ENCODE measurements at regions not wholly inside any gene's neighbourhood (a gene's known extent, or its start where the extent isn't known, plus 50 kb on each side); places are given as distances from the start of the nearest gene placed in this dataset.

GRCh38 chrX:39018541-39018940 lies 217.3 kb downstream of the MID1IP1 start:
- TF ChIP-seq CTCF (conservative IDR thresholded peaks at IDR 0.05; ENCODE audit: low read depth, low read length) (no peak), EZH2 (IDR thresholded peaks at IDR 0.05; ENCODE audit: low read length, unreplicated experiment) (no peak), EZH2phosphoT487 (IDR thresholded peaks at IDR 0.05; ENCODE audit: borderline replicate concordance, low read length) (no peak)
